ENCODE measurements at regions not wholly inside any gene's neighbourhood (a gene's known extent, or its start where the extent isn't known, plus 50 kb on each side); places are given as distances from the start of the nearest gene placed in this dataset.

GRCh38 chr17:6231465-6231864 lies 161.3 kb downstream of the WSCD1 start:
- Histone ChIP-seq H3K79me2 (ENCODE audit: insufficient read depth, low read depth, low read length) (no peaks in the 10 kb centered on the region), H3K27ac (ENCODE audit: low read depth, low read length, poor library complexity, severe bottlenecking) (no peak overlapping the region), H3K9me3 (ENCODE audit: low read length) (no peaks in the 10 kb centered on the region), H3K4me2 (ENCODE audit: low read length) (no peak overlapping the region), H4K20me1 (ENCODE audit: insufficient read depth, low read length) (no peaks in the 10 kb centered on the region), H2AFZ (ENCODE audit: low read length) (no peak overlapping the region), H3K36me3 (ENCODE audit: insufficient read depth, low read length) (no peaks in the 10 kb centered on the region), H3K4me3 (ENCODE audit: low read depth, low read length, poor library complexity, severe bottlenecking) (no peak overlapping the region), H3K4me1 (ENCODE audit: insufficient read depth, low read length, poor library complexity, severe bottlenecking) (no peaks in the 10 kb centered on the region), H3K9me2 (ENCODE audit: insufficient read depth, low read length) (no peaks in the 10 kb centered on the region)
- no peak for DNase-seq (ENCODE audit: low spot score)
- CTCF ChIA-PET (ENCODE audit: unreplicated experiment), result no interaction called here
- intact Hi-C loops (cut with micrococcal nuclease; ENCODE audit: unreplicated experiment), result no loop called here
- BruUV-seq (replicated peaks), result no TSS peak
- TF ChIP-seq CTCF (conservative IDR thresholded peaks at IDR 0.05; ENCODE audit: low read length) (no peak), EZH2phosphoT487 (IDR thresholded peaks at IDR 0.05; ENCODE audit: borderline replicate concordance, low read depth, low read length) (no peak)
- POLR2A ChIA-PET, result no interaction called here

- Histone ChIP-seq H3K27ac (ENCODE audit: low read depth, low read length, poor library complexity, severe bottlenecking) (no peak overlapping the region), H3K79me2 (ENCODE audit: insufficient read depth, low read depth, low read length) (no peaks in the 10 kb centered on the region), H3K4me1 (ENCODE audit: insufficient read depth, low read length, poor library complexity, severe bottlenecking) (no peaks in the 10 kb centered on the region), H3K36me3 (ENCODE audit: insufficient read depth, low read length) (no peaks in the 10 kb centered on the region), H3K9me2 (ENCODE audit: insufficient read depth, low read length) (no peaks in the 10 kb centered on the region), H2AFZ (ENCODE audit: low read length) (no peak overlapping the region), H3K4me3 (ENCODE audit: low read depth, low read length, poor library complexity, severe bottlenecking) (no peak overlapping the region), H3K9me3 (ENCODE audit: low read length) (no peaks in the 10 kb centered on the region), H4K20me1 (ENCODE audit: insufficient read depth, low read length) (no peaks in the 10 kb centered on the region), H3K4me2 (ENCODE audit: low read length) (no peak overlapping the region)
- no peak for TF ChIP-seq EZH2phosphoT487 (IDR thresholded peaks at IDR 0.05; ENCODE audit: borderline replicate concordance, low read depth, low read length)
- no peak for TF ChIP-seq CTCF (conservative IDR thresholded peaks at IDR 0.05; ENCODE audit: low read length)
- ChIA-PET POLR2A (no interaction called here), CTCF (ENCODE audit: unreplicated experiment) (no interaction called here)
- intact Hi-C loops (cut with micrococcal nuclease; ENCODE audit: unreplicated experiment), result no loop called here
- BruUV-seq (replicated peaks), result no TSS peak
- no peak for DNase-seq (ENCODE audit: low spot score)
Observed at GRCh38 chr17:6218333-6218732, 148.2 kb downstream of the WSCD1 start.

GRCh38 chr17:6215071-6216035 lies 145.2 kb downstream of the WSCD1 start:
- no peaks in the 10 kb centered on the region for H3K36me3 ChIP-seq (ENCODE audit: insufficient read depth, low read length)
- H3K4me1 ChIP-seq (ENCODE audit: insufficient read depth, low read length, poor library complexity, severe bottlenecking), result no peaks in the 10 kb centered on the region
- intact Hi-C loops (cut with micrococcal nuclease; ENCODE audit: unreplicated experiment), result no loop called here
- ChIA-PET CTCF (ENCODE audit: unreplicated experiment) (no interaction called here), POLR2A (no interaction called here)
- H2AFZ ChIP-seq (ENCODE audit: low read length), result no peak overlapping the region
- no peaks in the 10 kb centered on the region for H3K79me2 ChIP-seq (ENCODE audit: insufficient read depth, low read depth, low read length)
- BruUV-seq (replicated peaks), result no TSS peak
- H3K9me2 ChIP-seq (ENCODE audit: insufficient read depth, low read length), result no peaks in the 10 kb centered on the region
- no peak overlapping the region for H3K27ac ChIP-seq (ENCODE audit: low read depth, low read length, poor library complexity, severe bottlenecking)
- H3K4me2 ChIP-seq (ENCODE audit: low read length), result no peak overlapping the region
- no peaks in the 10 kb centered on the region for H4K20me1 ChIP-seq (ENCODE audit: insufficient read depth, low read length)
- no peaks in the 10 kb centered on the region for H3K9me3 ChIP-seq (ENCODE audit: low read length)
- H3K4me3 ChIP-seq (ENCODE audit: low read depth, low read length, poor library complexity, severe bottlenecking), result no peak overlapping the region
- TF ChIP-seq CTCF (conservative IDR thresholded peaks at IDR 0.05; ENCODE audit: low read length) (no peak), EZH2phosphoT487 (IDR thresholded peaks at IDR 0.05; ENCODE audit: borderline replicate concordance, low read depth, low read length) (no peak)
- DNase-seq (ENCODE audit: low spot score), result no peak

Measured in OCI-LY7 (cell line).